GM18520 (cell line): ENCODE measurements at regions not wholly inside any gene's neighbourhood (a gene's known extent, or its start where the extent isn't known, plus 50 kb on each side); places are given as distances from the start of the nearest gene placed in this dataset.
"Not testable (repeated sequence)": the region's sequence is repeated elsewhere in the genome, so short reads cannot be mapped to it uniquely, and the experiment has no call there.

Experiments
- ATAC-seq: cut with Tn5 transposase; IDR thresholded peaks from one replicate; pipeline ENCODE4 v1.9.1; 2021; ENCODE audit not compliant: unreplicated experiment

DNA sequence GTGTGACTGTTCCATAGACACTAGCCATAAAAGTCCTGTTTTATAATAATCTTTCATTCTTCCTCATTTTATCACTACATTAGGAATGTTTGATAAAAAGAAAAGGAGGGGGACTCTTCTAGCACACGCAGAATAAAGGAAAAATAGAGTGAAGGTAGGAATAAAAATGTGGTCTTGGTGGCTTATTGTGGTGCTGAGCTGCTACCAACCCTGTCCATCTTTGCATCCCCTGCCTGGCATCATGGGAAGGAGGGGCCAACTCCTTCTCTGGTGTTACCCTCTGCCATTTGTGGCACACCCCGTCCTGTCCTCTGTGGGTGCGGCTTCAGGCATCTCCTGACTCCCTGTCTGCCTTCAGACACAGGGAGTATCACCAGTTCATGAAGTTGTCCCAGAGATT, 104.9 kb upstream of the ZNF536 start:
- ATAC-seq, result no peak

DNA sequence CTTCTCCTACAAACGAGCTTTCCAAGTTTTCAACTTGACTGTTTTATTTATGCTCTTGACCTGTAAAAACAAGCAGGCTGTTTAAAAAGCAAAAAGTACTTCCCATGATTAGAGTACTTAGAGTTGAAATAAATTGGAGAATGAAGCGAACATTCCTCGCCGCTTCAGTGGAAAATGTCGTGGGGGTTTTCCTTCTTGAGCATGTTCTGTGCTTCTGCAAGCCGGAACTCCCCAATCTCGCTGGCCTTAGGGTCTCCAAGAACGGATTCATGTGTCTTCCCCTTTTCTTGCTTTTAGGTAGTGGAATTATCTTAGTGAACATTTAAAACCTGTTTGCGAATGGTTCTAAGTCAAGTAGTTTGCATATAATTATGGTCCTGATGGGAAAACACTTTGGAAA, 103.6 kb upstream of the ZNF536 start:
- no peak for ATAC-seq

DNA sequence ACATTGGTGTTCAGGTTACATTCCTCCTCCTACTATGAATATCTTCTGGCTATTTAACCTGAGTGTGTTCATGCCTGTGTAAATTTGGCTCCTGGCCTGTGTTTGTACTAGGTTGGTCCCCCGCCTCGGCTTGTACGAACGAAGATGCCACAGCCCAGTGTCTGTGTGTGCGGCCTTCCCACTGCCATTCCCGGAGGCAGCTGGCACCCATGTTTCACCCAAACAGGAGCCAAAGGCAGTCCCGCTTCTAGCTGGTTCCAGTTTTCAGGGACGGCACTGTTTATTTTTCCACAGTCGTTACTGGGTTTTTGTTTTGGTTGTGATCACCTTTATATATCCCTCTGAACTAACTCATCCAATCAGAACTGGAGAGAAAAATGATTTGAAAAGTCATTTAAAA, 102.5 kb upstream of the ZNF536 start:
- ATAC-seq, result no peak

DNA sequence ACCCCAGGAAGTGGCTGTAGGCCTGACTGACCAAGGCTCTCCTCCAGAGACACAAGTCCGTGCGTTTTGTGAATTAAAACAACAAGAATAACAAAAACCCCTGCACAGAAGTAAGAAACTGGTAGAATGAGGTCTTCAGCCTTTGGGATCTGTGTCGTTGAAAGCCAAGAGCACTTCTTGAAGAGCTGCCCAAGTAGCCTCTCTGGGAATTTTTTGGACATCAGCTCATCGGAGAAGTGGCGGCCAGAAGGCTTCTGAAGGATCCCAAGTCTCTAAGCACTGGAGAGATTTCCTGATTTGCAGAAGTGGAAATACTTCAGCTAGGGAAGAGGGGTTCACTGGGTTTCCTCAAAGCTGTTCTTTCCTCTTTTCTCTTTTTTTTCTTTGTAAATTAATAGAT, 100.4 kb upstream of the ZNF536 start:
- ATAC-seq, result no peak

DNA sequence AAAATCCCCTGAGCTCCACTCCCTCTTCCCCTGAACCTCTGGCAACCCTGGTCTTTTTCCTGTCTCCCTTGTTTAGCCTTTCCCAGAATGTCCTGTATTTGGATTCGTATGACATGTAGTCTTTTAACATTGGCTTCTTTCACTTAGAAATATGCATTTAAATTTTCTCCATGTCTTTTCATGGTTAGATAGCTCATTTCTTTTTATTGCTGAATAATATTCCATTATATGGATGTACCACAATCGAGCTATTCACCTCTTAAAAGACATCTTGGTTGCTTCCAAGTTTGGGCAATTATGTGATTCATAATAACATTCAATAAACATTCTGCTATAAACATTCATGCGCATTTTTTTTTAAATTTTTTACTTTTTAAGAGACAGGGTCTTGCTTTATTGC, 99.6 kb upstream of the ZNF536 start:
- no peak for ATAC-seq

DNA sequence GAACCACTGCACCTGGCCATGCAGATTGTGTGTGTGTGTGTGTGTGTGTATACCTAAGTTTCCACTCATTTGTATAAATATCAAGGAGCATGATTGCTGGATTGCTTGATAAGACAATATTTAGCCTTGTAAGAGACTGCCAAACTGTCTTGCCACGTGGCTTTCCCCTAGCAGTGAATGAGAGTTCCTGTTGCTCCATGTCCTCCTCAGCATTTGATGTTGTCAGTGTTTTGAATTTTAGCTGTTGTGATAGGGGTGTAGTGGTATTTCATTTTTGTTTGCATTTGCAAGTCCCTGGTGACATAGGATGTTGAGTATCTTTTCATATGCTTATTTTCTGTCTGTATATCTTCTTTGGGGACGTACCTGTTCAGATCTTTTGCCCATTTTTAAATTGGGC, 99.0 kb upstream of the ZNF536 start:
- no peak for ATAC-seq

DNA sequence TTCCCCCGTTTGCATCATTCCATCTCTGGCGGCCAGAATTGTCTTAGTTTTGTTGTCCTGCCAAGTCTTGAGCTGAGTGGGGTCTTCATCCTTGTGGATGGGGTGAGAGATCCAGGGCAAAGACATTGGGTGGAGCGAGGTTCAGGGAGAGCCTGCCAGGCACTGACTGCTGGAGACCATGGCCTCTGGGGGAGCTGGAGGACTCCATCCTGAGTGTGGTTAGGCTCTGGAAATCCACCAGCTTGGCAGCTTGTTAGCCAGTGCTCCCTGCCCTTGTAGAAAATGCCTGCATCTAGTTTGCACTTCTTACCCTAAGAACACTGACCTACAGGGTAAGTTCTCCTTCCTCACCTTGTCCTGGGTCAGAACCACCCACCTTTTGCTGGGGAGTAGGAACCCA, 97.2 kb upstream of the ZNF536 start:
- ATAC-seq, result no peak

DNA sequence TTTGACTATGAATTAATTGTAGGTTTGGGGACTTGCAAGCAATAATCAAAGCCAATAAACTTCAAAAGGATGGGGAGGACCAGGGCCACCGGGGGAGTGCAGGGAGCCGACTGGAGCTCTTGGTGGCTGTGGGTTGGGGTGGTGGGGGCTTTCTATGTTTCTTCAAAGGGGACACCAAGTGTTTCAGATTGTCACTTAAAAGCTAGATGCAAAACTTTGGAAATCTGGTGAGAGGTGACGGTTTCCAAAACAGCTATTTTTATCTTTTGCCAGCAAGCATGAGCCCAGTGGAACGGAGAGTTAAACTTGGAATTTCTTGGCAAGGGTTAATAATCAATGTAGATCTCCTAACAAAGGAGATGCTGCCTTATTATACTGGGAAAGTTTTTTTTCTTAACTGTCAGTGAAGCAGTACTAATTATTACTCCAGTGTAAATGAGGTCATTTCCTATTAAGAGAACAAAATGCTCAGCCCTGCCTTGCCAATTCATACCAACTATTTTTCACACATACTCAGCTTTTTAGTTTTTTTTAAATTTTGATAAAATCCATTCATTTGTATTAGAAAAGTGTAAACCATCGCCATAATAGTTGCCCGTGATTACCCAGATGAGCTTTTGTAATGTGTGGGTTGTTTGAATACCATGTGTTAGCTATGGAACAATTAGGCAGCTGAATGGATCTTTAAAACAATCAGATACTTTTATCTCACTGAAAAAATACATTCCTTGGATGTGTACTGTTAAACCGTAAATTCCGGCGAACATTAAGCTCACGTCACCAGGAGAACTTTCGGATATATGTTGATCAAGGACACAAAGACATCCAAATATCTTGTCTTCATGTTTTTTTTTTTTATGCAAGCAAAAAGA, 95.9 kb upstream of the ZNF536 start:
- ATAC-seq, result no peak

DNA sequence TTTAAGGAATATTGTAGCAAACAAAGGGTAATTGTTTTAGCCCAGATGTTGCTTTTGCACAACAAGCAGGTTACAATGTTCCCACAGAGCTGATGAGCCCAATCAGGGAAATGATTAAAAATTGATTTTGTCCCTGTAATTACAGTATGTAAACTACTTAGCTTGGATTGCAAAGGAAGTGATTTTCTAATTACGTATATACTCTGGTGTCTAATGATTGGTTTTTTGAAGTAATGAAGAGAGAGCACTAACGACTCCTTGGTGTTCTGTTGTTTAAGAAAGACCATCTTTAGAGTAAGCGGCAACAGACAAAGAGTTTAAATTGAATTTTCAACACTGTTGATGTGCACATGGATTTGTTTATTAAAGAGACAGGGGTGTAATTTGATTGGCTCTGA, 95.3 kb upstream of the ZNF536 start:
- ATAC-seq, result no peak

DNA sequence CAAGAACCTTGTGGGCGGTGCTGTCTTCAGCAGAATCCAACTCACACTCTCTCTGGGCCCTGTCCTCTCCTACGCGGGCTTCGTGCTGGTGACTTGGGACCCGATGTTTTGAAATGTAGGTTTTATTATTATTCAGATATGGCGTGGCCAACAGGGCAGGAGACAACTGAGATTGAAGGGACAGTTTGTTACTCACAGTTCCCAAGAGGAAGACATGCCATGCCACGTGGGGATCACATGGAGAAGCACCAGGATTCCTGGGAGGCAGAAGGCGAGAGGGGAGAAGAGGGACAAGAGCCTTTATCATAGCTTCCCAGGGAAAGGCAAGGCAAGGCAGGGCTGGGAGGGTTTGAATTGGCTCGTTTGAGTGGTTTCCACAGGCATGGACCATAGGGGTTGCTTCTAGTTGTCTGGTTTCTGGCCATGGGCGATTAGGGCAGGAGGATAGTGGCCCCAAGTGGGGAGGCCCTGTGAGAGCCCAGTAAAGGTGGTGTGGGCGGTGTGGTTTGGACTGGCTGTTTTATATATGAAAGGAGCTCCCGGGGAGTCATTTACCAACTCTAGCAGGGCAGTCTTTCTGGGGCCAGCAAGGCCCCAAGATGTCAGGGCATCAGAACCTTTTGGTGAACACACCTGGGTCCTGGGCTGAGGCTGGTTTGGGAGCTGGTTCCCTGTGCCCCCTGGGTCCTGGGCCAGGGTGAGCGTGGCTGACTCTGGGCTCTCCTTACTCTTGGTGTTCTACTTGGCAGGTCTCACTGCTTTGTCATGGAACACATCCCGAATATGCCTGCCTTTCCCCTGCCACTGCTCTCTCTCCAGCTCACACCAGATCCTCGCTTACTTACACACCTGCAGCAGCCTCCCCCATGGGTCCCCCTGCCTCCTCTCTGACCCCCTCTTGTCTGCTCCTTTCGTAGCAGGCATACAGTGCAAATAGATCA, 94.0 kb upstream of the ZNF536 start:
- no peak for ATAC-seq

DNA sequence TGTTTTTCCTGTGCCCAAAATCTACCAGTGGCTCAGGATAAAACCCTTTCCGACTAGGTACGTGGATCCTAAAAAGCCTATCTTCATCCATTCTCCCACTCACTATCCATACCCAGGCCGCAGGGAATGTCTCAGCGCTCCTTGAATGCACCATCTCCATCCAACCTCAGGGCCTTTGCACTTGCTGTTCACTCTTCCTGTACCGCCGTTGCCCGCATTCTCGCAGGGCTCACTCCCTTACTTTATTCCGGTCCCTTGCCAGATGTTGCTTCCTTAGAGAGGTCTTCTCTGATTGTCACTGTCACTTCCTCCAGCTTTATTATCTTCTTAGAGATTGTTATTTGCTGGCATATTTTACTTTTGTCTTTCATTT, 93.3 kb upstream of the ZNF536 start:
- no peak for ATAC-seq

DNA sequence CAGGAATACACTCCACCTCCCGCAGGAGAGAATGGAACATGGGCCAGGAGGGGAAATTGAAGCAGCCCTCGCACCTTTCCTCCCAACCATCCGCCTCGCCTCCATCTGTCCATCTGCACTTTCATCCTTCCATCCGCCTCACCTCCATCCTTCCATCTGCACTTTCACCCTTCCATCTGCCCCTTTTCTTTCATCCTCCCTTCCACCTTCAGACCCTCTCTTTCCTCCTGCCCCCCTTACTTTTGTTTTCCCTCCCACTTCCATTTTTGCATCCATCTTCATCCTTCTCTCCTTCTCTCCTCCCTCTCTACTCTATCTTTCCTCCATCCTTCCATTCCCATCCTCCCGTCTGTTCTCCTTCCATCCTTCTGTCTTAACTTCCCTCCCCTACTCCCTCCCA, 92.2 kb upstream of the ZNF536 start:
- no peak for ATAC-seq

DNA sequence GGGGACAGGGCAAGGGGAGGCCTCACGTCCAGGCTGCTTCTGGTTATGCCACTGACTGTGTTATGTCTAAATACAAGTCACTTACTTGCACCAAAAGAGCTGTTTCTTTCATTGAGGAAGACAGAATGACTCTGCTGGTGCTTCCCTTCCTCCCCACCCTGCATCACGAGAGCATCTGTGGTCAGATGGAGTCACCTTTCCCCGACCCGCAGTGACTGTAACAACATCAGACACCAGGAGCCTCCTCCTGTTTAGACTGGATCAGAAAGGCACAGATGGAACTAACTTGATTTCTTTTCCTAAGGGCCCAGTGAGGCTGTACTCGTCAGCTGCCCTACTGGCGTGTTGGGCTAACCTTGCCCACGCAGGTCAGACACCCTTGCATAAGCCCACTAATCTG, 90.3 kb upstream of the ZNF536 start:
- no peak for ATAC-seq

DNA sequence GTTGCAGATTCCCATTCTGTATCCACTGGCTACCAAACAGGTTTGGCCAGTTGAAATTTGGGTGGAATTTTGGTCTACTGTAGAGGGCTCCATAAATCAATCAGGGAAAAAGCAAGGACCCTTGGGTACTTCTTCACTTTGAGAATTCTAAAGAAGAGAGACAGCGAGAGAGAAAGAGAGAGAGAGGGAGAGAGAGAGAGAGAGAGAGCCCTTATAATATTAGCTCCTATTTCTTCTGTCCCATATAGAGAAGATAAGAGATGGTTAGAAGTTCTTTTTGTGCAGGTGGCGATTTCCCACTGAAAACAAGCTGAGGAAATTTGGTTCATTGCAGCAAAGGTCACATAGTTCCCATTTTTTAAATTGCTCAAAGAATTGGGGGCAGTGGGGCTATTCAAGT, 88.6 kb upstream of the ZNF536 start:
- ATAC-seq, result no peak

DNA sequence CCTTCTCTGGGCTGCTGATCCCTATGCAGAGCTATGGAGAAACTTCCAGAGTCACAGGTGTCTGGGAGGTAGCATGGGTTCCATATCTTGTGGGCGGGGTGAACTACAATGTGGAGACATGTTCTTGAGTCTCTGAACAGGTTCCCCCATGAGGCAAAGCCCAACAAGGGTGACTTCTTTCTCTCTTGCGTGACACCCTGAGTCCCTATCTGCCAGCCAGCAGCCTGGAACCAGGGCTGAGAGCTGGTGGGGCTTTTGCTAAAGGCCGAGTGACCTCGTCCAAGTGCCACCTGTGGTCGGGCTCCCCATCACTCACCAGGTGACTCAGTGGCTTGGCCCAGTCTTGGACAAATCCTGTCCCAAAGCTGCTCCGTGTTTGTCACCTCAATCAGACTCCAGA, 88.0 kb upstream of the ZNF536 start:
- ATAC-seq, result no peak

DNA sequence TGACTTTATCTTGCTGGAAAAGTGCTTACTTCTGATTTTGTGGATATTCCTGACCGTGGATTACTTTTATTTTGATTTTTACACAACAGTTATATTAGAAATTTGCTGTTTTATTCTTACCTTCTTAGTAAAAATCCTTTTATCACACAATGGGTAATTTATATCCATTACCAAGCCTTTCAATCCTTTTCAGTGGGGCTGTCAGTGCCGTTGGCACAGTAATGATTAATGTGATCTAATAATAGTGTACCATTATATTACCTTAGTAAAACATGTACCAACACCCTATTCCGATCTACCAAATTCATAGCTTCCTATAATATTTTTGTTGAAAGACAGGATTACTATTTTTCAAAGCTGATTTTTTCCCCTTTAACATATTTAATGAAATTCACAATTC, 87.3 kb upstream of the ZNF536 start:
- no peak for ATAC-seq

DNA sequence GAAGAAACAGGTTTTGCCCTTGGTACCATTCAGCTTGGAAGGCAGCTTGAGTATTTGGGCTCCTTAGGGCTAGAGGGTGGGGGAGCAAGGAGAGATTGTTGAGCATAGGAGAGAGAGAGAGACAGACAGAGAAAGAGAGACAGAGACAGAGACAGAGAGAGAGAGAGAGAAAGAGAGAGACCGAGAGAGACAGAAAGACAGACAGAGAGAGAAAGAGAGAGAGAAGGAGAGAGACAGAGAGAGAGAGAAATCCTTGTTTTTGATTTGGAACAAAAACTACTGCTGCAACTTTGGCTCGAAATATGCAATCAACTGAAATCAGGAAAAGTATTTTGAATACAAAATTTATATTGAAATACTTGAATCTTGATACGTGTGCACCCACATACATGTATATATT, 85.8 kb upstream of the ZNF536 start:
- ATAC-seq, result no peak

DNA sequence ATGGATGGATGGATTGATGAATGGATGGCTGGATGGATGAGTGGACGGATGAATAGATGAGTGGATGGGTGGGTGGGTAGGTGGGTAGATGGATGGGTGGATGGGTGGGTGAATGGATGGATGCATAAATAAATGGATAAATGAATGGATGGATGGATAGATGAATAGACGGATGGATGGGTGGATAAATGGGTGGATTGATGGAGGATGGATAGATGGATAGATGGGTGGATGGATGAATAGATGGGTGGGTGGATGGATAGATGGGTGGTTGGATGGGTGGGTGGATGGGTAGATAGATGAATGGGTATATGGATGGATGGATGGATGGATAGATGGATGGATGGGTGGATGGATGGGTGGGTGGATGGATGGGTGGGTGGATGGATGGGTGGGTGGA, 84.9 kb upstream of the ZNF536 start:
- ATAC-seq, result no peak

DNA sequence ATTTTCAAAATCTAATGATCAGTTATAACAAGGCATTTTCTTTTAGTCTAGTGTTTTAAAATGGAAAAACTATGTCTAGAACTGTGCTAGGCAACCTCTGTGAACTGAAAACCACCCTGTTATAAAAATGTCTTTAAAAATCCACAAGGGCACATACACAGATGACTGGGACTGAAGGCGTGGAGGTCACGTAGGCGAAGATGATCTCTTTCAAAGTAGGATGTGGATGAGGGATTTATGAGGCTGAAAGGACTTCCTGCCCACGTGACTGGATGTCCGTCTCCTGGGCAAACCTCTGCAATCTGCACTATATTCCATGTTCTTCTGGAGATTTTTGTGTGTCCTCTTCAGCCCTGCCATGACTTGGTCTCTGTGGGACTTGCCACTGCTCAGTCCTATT, 84.2 kb upstream of the ZNF536 start:
- no peak for ATAC-seq

DNA sequence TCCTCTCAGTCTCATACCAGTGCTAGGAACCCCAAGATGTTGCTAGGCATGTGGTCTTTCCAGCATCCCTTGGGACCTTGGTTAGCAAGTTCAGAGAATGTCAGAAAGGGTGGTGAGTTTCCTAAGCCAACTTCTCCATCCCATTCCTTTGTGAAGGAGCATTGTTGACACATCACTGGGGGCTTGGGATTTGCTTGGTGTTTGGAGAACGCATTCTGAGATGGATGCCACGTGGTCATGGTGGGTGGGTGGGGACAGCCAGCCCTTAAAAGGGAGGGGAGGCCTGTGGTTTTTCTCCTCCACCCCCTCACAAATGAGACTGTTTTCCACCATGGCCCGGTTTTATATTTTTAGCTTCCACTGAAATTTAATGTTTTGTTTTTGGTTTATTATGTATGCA, 83.3 kb upstream of the ZNF536 start:
- no peak for ATAC-seq

DNA sequence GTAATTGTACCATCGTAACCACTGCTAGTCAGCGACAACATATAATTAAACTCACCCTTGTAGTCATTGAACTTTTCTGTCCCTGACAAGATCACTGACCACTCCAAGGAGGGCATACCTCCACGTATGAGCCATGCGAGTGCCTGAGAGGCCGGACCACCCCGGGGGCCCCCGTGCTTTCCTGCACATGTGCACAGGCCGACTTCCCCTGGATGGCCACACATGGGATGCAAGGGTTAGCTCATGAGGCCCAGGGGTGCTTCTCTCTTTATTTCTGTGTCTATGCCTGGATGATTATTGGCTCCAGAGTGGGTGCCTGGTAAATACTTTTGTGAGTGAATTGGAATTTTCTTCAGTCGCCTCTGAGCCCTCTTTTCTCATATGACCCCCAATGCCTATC, 82.8 kb upstream of the ZNF536 start:
- no peak for ATAC-seq

DNA sequence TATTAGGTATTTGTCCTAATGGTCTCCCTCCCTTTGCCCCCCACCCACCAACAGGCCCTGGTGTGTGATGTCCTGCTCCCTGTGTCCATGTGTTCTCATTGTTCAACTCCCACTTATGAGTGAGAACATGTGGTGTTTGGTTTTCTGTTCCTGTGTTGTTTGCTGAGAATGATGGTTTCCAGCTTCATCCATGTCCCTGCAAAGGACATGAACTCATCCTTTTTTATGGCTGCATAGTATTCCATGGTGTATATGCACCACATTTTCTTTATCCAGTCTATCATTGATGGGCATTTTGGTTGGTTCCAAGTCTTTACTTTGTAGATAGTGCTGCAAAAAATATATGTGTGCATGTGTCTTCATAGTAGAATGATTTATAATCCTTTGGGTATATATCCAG, 81.4 kb upstream of the ZNF536 start:
- not testable (repeated sequence) for ATAC-seq
